ENCODE measurements at regions not wholly inside any gene's neighbourhood (a gene's known extent, or its start where the extent isn't known, plus 50 kb on each side); places are given as distances from the start of the nearest gene placed in this dataset.
A peak's percentile ranks its signal among the peaks of the same experiment; 100 is the strongest.

GRCh38 chr5:141779503-141779973 is 97.5 kb upstream of the ARAP3 start:
- POLR2A ChIA-PET (ENCODE audit: unreplicated experiment), result no interaction called here
- H3K36me3 ChIP-seq (ENCODE audit: low read depth, low read length), result no peaks in the 10 kb centered on the region
- no peak overlapping the region for H2AFZ ChIP-seq (ENCODE audit: low read length)
- TF ChIP-seq EZH2 (IDR thresholded peaks at IDR 0.05; ENCODE audit: low read length, unreplicated experiment), result no peak
- TF ChIP-seq EZH2phosphoT487 (IDR thresholded peaks at IDR 0.05; ENCODE audit: borderline replicate concordance, low read length), result no peak
- TF ChIP-seq, protein P1, sequence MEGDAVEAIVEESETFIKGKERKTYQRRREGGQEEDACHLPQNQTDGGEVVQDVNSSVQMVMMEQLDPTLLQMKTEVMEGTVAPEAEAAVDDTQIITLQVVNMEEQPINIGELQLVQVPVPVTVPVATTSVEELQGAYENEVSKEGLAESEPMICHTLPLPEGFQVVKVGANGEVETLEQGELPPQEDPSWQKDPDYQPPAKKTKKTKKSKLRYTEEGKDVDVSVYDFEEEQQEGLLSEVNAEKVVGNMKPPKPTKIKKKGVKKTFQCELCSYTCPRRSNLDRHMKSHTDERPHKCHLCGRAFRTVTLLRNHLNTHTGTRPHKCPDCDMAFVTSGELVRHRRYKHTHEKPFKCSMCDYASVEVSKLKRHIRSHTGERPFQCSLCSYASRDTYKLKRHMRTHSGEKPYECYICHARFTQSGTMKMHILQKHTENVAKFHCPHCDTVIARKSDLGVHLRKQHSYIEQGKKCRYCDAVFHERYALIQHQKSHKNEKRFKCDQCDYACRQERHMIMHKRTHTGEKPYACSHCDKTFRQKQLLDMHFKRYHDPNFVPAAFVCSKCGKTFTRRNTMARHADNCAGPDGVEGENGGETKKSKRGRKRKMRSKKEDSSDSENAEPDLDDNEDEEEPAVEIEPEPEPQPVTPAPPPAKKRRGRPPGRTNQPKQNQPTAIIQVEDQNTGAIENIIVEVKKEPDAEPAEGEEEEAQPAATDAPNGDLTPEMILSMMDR (conservative IDR thresholded peaks at IDR 0.05; ENCODE audit: low read depth, low read length), result no peak
- CTCF ChIA-PET, result interaction anchor here (0.7 kb wide), 1 partner anchor 688 kb away, joined by 3 read pairs; no protein-coding TSS in a partner anchor
- BruUV-seq (replicated peaks), result no TSS peak
- H3K9me3 ChIP-seq (ENCODE audit: low read length), result no peaks in the 10 kb centered on the region
- no peaks in the 10 kb centered on the region for H3K27me3 ChIP-seq (ENCODE audit: low read length)
- no peak overlapping the region for H3K4me2 ChIP-seq (ENCODE audit: low read length)
- H4K20me1 ChIP-seq (ENCODE audit: low read length), result no peaks in the 10 kb centered on the region
- intact Hi-C loops (cut with micrococcal nuclease), result no loop called here
- no peaks in the 10 kb centered on the region for H3F3A ChIP-seq (ENCODE audit: low read length, unreplicated experiment)
- no peaks in the 10 kb centered on the region for H3K79me2 ChIP-seq (ENCODE audit: low read length)
- no peak overlapping the region for H3K9ac ChIP-seq (ENCODE audit: low read length)
- no peak for ATAC-seq
- no peak overlapping the region for H3K4me3 ChIP-seq (ENCODE audit: low read length)
- peak; percentile 27 for DNase-seq
- peaks cover 3% of the 10 kb centered on the region; the same call in 1 of the 2 replicates for H3K4me1 ChIP-seq (ENCODE audit: insufficient read depth, low read length)
- H3K9me2 ChIP-seq (replicated peaks; ENCODE audit: low read length), result no peaks in the 10 kb centered on the region
- no peak overlapping the region for H3K27ac ChIP-seq (ENCODE audit: low read length)

DNA sequence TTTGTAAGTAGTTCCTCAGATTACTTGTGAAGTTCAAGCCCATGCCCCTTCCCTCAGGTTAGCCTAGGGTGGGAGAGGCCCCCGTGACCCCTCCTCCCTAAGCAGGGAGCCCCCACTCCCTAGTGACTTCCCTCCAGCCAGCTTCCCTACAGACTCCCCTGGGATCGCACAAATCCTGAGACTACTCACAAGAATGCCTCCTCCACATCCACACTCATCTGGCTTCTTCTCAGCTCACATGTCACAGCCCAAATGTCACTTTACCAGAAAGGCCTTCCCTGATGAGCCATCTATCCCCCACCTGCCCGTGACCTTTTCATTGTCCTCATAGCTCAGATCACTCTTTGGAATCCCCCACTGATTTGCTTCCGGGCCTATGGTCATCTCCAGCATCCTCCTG is 96.7 kb upstream of the ARAP3 start:
- Histone ChIP-seq H3K27me3 (ENCODE audit: low read length) (no peaks in the 10 kb centered on the region), H2AFZ (ENCODE audit: low read length) (no peak overlapping the region), H4K20me1 (ENCODE audit: low read length) (no peaks in the 10 kb centered on the region), H3K79me2 (ENCODE audit: low read length) (no peaks in the 10 kb centered on the region), H3K27ac (ENCODE audit: low read length) (no peak overlapping the region), H3K36me3 (ENCODE audit: low read depth, low read length) (no peaks in the 10 kb centered on the region), H3K9ac (ENCODE audit: low read length) (no peak overlapping the region), H3K9me2 (replicated peaks; ENCODE audit: low read length) (no peaks in the 10 kb centered on the region), H3K4me1 (ENCODE audit: insufficient read depth, low read length) (peaks cover 3% of the 10 kb centered on the region; the same call in 1 of the 2 replicates), H3F3A (ENCODE audit: low read length, unreplicated experiment) (no peaks in the 10 kb centered on the region), H3K4me3 (ENCODE audit: low read length) (no peak overlapping the region), H3K4me2 (ENCODE audit: low read length) (no peak overlapping the region), H3K9me3 (ENCODE audit: low read length) (no peaks in the 10 kb centered on the region)
- TF ChIP-seq, protein P1 (conservative IDR thresholded peaks at IDR 0.05; ENCODE audit: low read depth, low read length), result no peak
- TF ChIP-seq EZH2 (IDR thresholded peaks at IDR 0.05; ENCODE audit: low read length, unreplicated experiment), result no peak
- TF ChIP-seq EZH2phosphoT487 (IDR thresholded peaks at IDR 0.05; ENCODE audit: borderline replicate concordance, low read length), result no peak
- ChIA-PET POLR2A (ENCODE audit: unreplicated experiment) (no interaction called here), CTCF (interaction anchor here (0.7 kb wide), 1 partner anchor 687 kb away, joined by 3 read pairs; no protein-coding TSS in a partner anchor)
- intact Hi-C loops (cut with micrococcal nuclease), result no loop called here
- no peak for ATAC-seq
- no TSS peak for BruUV-seq (replicated peaks)
- DNase-seq, result no peak

DNA sequence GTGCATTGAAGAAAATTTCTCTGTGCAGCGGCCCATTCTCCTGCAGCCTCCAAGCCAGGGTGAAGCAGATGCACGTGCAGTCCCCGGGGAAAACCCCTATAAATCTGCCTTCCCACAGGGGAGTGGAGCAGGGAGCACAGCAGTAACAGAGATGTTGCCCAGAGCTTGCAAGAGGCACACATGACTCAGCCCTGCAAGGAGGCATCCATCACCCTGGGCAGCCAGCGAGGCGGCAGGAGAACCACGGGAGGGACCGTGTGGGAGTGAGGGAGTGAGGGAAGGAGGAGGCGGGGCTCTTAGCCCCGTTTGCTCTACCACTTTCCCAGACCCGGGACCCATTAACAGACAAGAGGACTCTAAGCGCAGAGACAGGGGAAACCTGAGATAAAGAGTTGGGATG is 96.2 kb upstream of the ARAP3 start:
- ChIA-PET CTCF (no interaction called here), POLR2A (ENCODE audit: unreplicated experiment) (no interaction called here)
- intact Hi-C loops (cut with micrococcal nuclease), result no loop called here
- Histone ChIP-seq H4K20me1 (ENCODE audit: low read length) (no peaks in the 10 kb centered on the region), H3K27me3 (ENCODE audit: low read length) (no peaks in the 10 kb centered on the region), H3K79me2 (ENCODE audit: low read length) (no peaks in the 10 kb centered on the region), H3K36me3 (ENCODE audit: low read depth, low read length) (no peaks in the 10 kb centered on the region), H3K4me3 (ENCODE audit: low read length) (no peak overlapping the region), H3K4me2 (ENCODE audit: low read length) (no peak overlapping the region), H3K9ac (ENCODE audit: low read length) (no peak overlapping the region), H3K9me3 (ENCODE audit: low read length) (no peaks in the 10 kb centered on the region), H3F3A (ENCODE audit: low read length, unreplicated experiment) (no peaks in the 10 kb centered on the region), H3K27ac (ENCODE audit: low read length) (no peak overlapping the region), H3K9me2 (replicated peaks; ENCODE audit: low read length) (no peaks in the 10 kb centered on the region), H2AFZ (ENCODE audit: low read length) (no peak overlapping the region), H3K4me1 (ENCODE audit: insufficient read depth, low read length) (peaks cover 3% of the 10 kb centered on the region; the same call in 1 of the 2 replicates)
- TF ChIP-seq, protein P1 (conservative IDR thresholded peaks at IDR 0.05; ENCODE audit: low read depth, low read length), result no peak
- TF ChIP-seq EZH2 (IDR thresholded peaks at IDR 0.05; ENCODE audit: low read length, unreplicated experiment) (no peak), EZH2phosphoT487 (IDR thresholded peaks at IDR 0.05; ENCODE audit: borderline replicate concordance, low read length) (no peak)
- DNase-seq (no peak), ATAC-seq (no peak)
- BruUV-seq (replicated peaks), result no TSS peak
